ENCODE measurements at regions not wholly inside any gene's neighbourhood (a gene's known extent, or its start where the extent isn't known, plus 50 kb on each side); places are given as distances from the start of the nearest gene placed in this dataset.

DNA sequence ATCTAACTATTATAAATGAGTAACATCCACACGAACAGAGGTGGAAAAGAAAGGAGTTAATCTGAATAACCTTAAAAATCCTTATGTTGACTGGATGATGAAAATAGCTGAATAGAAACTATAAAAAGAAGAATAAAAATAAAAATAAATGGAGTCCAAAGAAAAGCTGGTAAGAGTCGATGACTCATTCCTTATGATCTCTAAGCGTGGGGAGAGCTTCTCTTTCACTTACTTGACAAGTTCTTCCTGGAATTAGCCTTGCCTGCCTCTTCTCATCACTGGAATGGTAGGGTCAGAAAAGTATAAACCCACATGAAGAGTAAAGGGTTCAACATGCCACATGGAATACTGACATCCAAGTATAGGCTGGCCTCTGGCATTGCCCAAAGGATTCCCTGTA is 477.0 kb upstream of the RGMB start:
- POLR2A ChIA-PET (ENCODE audit: low non-redundant PET): no interaction called here
- no peak for DNase-seq (ENCODE audit: low spot score)

DNA sequence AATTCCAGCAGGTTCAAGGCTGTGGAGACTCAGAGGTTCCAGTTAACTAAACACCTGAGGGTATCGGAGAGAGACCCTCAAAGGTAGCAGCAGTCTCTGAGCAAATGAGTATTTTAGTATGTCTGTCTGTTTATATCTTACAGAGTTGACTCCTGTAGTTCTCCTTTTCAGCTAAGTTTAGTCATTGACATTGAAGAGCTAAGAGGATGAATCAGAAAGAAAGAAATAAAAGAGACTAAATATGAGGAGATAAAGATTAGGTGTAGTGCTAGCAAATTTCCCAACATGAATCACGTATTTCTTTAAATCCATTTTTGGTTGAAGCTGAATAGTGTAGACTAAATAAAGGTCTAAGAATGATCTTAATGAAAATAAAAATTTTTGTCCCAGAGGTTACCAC is 474.0 kb upstream of the RGMB start:
- intact Hi-C loops (cut with micrococcal nuclease; ENCODE audit: unreplicated experiment): no loop called here
- Histone ChIP-seq H3K27me3 (replicated peaks; ENCODE audit: insufficient read depth, low read depth, low read length, poor library complexity) (no peaks in the 10 kb centered on the region), H3K36me3 (ENCODE audit: insufficient read depth, low read length, poor library complexity, severe bottlenecking) (no peaks in the 10 kb centered on the region), H3K9me3 (ENCODE audit: low read depth, low read length, poor library complexity, severe bottlenecking) (no peaks in the 10 kb centered on the region), H3K4me3 (ENCODE audit: low read depth, low read length, poor library complexity, severe bottlenecking) (no peak overlapping the region), H3K27ac (ENCODE audit: low read depth, low read length, poor library complexity, severe bottlenecking) (no peak overlapping the region), H3K4me1 (ENCODE audit: insufficient read depth, low read length, poor library complexity, severe bottlenecking) (no peaks in the 10 kb centered on the region)
- ChIA-PET CTCF (no interaction called here), POLR2A (ENCODE audit: low non-redundant PET) (no interaction called here)
- no TSS peak for BruUV-seq (replicated peaks)
- DNase-seq (ENCODE audit: low spot score): no peak
- TF ChIP-seq, protein P1, sequence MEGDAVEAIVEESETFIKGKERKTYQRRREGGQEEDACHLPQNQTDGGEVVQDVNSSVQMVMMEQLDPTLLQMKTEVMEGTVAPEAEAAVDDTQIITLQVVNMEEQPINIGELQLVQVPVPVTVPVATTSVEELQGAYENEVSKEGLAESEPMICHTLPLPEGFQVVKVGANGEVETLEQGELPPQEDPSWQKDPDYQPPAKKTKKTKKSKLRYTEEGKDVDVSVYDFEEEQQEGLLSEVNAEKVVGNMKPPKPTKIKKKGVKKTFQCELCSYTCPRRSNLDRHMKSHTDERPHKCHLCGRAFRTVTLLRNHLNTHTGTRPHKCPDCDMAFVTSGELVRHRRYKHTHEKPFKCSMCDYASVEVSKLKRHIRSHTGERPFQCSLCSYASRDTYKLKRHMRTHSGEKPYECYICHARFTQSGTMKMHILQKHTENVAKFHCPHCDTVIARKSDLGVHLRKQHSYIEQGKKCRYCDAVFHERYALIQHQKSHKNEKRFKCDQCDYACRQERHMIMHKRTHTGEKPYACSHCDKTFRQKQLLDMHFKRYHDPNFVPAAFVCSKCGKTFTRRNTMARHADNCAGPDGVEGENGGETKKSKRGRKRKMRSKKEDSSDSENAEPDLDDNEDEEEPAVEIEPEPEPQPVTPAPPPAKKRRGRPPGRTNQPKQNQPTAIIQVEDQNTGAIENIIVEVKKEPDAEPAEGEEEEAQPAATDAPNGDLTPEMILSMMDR (conservative IDR thresholded peaks at IDR 0.05; ENCODE audit: low read depth, low read length): no peak
- no peak for TF ChIP-seq EZH2 (IDR thresholded peaks at IDR 0.05; ENCODE audit: borderline replicate concordance, low read depth, low read length, poor library complexity, severe bottlenecking)

More for the DNA sequence above, 477.0 kb upstream of the RGMB start:
- no peaks in the 10 kb centered on the region for H3K4me1 ChIP-seq (ENCODE audit: insufficient read depth, low read length, poor library complexity, severe bottlenecking)
- no peaks in the 10 kb centered on the region for H3K36me3 ChIP-seq (ENCODE audit: insufficient read depth, low read length, poor library complexity, severe bottlenecking)
- H3K27me3 ChIP-seq (replicated peaks; ENCODE audit: insufficient read depth, low read depth, low read length, poor library complexity): no peaks in the 10 kb centered on the region
- CTCF ChIA-PET: no interaction called here
- no peaks in the 10 kb centered on the region for H3K9me3 ChIP-seq (ENCODE audit: low read depth, low read length, poor library complexity, severe bottlenecking)
- intact Hi-C loops (cut with micrococcal nuclease; ENCODE audit: unreplicated experiment): no loop called here
- BruUV-seq (replicated peaks): no TSS peak
- H3K27ac ChIP-seq (ENCODE audit: low read depth, low read length, poor library complexity, severe bottlenecking): no peak overlapping the region
- TF ChIP-seq, protein P1 (conservative IDR thresholded peaks at IDR 0.05; ENCODE audit: low read depth, low read length): no peak
- no peak for TF ChIP-seq EZH2 (IDR thresholded peaks at IDR 0.05; ENCODE audit: borderline replicate concordance, low read depth, low read length, poor library complexity, severe bottlenecking)
- H3K4me3 ChIP-seq (ENCODE audit: low read depth, low read length, poor library complexity, severe bottlenecking): no peak overlapping the region

DNA sequence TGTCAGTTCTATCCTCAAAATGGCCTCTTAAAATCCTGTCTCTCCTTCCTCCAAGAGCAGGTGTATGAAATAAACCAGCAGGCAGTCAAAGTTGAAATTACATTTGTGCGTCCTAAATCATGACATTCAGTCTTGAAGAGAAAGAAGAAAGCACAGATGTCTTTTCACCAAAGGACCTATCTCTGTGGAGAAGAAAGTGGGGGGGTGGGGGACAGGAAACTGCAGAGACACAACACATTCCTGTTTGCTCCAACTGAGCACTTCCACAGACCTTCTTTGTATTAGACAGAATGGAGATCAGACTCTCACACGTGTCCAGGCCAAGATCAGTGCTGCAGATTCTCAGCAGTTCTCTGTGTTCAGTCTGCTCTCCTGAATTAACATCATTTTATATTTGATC is 471.9 kb upstream of the RGMB start:
- Histone ChIP-seq H3K27ac (ENCODE audit: low read depth, low read length, poor library complexity, severe bottlenecking) (no peak overlapping the region), H3K36me3 (ENCODE audit: insufficient read depth, low read length, poor library complexity, severe bottlenecking) (no peaks in the 10 kb centered on the region), H3K27me3 (replicated peaks; ENCODE audit: insufficient read depth, low read depth, low read length, poor library complexity) (no peaks in the 10 kb centered on the region), H3K4me3 (ENCODE audit: low read depth, low read length, poor library complexity, severe bottlenecking) (no peak overlapping the region), H3K9me3 (ENCODE audit: low read depth, low read length, poor library complexity, severe bottlenecking) (no peaks in the 10 kb centered on the region), H3K4me1 (ENCODE audit: insufficient read depth, low read length, poor library complexity, severe bottlenecking) (no peaks in the 10 kb centered on the region)
- ChIA-PET POLR2A (ENCODE audit: low non-redundant PET) (no interaction called here), CTCF (no interaction called here)
- BruUV-seq (replicated peaks): no TSS peak
- TF ChIP-seq EZH2 (IDR thresholded peaks at IDR 0.05; ENCODE audit: borderline replicate concordance, low read depth, low read length, poor library complexity, severe bottlenecking): no peak
- TF ChIP-seq, protein P1 (conservative IDR thresholded peaks at IDR 0.05; ENCODE audit: low read depth, low read length): no peak
- no peak for DNase-seq (ENCODE audit: low spot score)
- intact Hi-C loops (cut with micrococcal nuclease; ENCODE audit: unreplicated experiment): no loop called here
